Fibroblast of lung (primary cell): ENCODE measurements at regions not wholly inside any gene's neighbourhood (a gene's known extent, or its start where the extent isn't known, plus 50 kb on each side); places are given as distances from the start of the nearest gene placed in this dataset.

Experiments
- EZH2 ChIP-seq: IDR thresholded peaks from 2 replicates; pipeline ENCODE4 v1.5.1; 2012; ENCODE audit warnings: low read length, control low read depth, mild to moderate bottlenecking; ENCODE audit errors: missing control alignments
- TF ChIP-seq, protein P1 (sequence below), 2 donors: IDR thresholded peaks in 1 of 2; conservative IDR thresholded peaks in 1 of 2; 1 replicate in 1 of 2; 2 replicates in 1 of 2; pipeline ENCODE4 v1.5.1; 2011 to 2012; ENCODE audit warnings: low read length in 2 of 2, control low read depth in 1 of 2, inconsistent platforms in 1 of 2, low read depth in 1 of 2, mild to moderate bottlenecking in 1 of 2

DNA sequence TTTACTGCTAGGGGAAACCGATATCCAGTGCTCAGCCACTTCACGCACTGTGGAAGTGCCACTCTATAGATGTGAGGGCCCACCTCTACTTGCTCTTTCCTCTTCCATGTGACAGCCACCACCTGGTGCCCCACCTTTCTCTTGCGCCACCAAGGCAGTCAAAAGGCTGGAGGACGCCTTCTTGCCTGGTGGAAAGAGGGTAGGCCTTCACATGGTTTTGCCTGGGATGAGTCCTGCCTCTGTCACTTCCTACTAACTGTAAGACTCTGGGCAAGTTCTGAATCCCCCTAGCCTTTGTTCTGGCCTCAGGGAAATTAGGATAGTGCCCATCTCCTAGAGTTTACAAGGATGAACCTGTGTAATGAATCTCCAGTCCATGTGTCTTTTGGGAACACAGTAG is 66.1 kb upstream of the ODC1 start:
- TF ChIP-seq, protein P1, sequence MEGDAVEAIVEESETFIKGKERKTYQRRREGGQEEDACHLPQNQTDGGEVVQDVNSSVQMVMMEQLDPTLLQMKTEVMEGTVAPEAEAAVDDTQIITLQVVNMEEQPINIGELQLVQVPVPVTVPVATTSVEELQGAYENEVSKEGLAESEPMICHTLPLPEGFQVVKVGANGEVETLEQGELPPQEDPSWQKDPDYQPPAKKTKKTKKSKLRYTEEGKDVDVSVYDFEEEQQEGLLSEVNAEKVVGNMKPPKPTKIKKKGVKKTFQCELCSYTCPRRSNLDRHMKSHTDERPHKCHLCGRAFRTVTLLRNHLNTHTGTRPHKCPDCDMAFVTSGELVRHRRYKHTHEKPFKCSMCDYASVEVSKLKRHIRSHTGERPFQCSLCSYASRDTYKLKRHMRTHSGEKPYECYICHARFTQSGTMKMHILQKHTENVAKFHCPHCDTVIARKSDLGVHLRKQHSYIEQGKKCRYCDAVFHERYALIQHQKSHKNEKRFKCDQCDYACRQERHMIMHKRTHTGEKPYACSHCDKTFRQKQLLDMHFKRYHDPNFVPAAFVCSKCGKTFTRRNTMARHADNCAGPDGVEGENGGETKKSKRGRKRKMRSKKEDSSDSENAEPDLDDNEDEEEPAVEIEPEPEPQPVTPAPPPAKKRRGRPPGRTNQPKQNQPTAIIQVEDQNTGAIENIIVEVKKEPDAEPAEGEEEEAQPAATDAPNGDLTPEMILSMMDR (conservative IDR thresholded peaks at IDR 0.05 in 1 of 2, IDR thresholded peaks at IDR 0.05 in 1 of 2; ENCODE audit: low read depth in 1 of 2, low read length in 2 of 2), result no peak
- TF ChIP-seq EZH2, result no peak
